Transverse colon (tissue), 4 donors: ENCODE measurements at regions not wholly inside any gene's neighbourhood (a gene's known extent, or its start where the extent isn't known, plus 50 kb on each side); places are given as distances from the start of the nearest gene placed in this dataset.

Experiments
- CTCF ChIP-seq, 5 experiments: fragments of 200-600 bp in 3 of 5; fragments of 450-650 bp in 2 of 5; sonication (generic) in 3 of 5; IDR thresholded peaks; 1 replicate in 2 of 5; 2 replicates in 3 of 5; pipeline ENCODE4 v1.5.1; 2016 to 2017; ENCODE audit warnings: antibody characterized with exemption in 5 of 5, inconsistent platforms in 3 of 5, mild to moderate bottlenecking in 2 of 5, moderate library complexity in 1 of 5
- EP300 ChIP-seq: sonication (generic); formaldehyde crosslinking; IDR thresholded peaks from one replicate; pipeline ENCODE4 v1.6.1; 2017; ENCODE audit warnings: antibody characterized with exemption, low read depth
- POLR2A ChIP-seq: fragments of 450-650 bp; IDR thresholded peaks from one replicate; pipeline ENCODE4 v1.6.1; 2016; ENCODE audit warnings: antibody characterized with exemption, mild to moderate bottlenecking, moderate library complexity
- POLR2AphosphoS5 ChIP-seq, 3 donors: sonication (generic); formaldehyde crosslinking; IDR thresholded peaks; one replicate each; pipeline ENCODE4 v1.6.1; 2016; ENCODE audit warnings: antibody characterized with exemption in 3 of 3

GRCh38 chr7:12855036-12855435 is 167.6 kb downstream of the ARL4A start:
- TF ChIP-seq CTCF (IDR thresholded peaks at IDR 0.05) (no peak), POLR2A (no peak), POLR2AphosphoS5 (IDR thresholded peaks at IDR 0.05) (no peak), EP300 (no peak)
